Activated naive CD8-positive, alpha-beta T cell (primary cell): ENCODE measurements at regions not wholly inside any gene's neighbourhood (a gene's known extent, or its start where the extent isn't known, plus 50 kb on each side); places are given as distances from the start of the nearest gene placed in this dataset.

Experiments
- H3K27ac Mint-ChIP-seq: one replicate; pipeline ENCODE4 v1.8.0; 2021; ENCODE audit warnings: mixed read lengths
- H3K27me3 Mint-ChIP-seq: one replicate; pipeline ENCODE4 v1.8.0; 2021; ENCODE audit warnings: mixed read lengths
- H3K36me3 Mint-ChIP-seq: one replicate; pipeline ENCODE4 v1.8.0; 2021; ENCODE audit warnings: mixed read lengths
- H3K4me1 Mint-ChIP-seq: one replicate; pipeline ENCODE4 v1.8.0; 2021; ENCODE audit warnings: low read depth, mixed read lengths
- H3K4me3 Mint-ChIP-seq: one replicate; pipeline ENCODE4 v1.8.0; 2021; ENCODE audit warnings: mild to moderate bottlenecking, mixed read lengths
- H3K9me3 Mint-ChIP-seq: one replicate; pipeline ENCODE4 v1.8.0; 2021; ENCODE audit warnings: low read depth, mixed read lengths

DNA sequence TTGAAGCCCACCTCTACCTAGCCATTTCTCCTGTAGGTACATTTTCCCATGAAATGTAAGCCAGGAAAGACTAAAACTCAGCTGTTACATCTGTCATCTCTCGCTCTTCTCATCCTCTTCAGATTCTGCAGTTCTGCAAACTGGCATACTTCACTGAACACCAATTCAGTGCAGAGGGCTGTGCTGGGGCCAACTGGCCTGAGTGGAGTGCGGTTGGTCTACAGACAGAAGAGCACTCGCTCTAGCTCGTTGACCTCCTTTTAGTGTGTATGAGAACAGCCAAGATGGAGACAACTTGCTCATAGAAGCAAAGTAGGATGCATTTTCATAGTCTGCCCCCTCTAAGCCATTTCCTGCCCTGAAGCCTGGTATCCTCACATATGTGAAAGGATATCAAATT, 862.6 kb downstream of the BCL11A start:
- Mint-ChIP-seq H3K27me3 (no peaks in the 10 kb centered on the region), H3K36me3 (peaks cover 3% of the 10 kb centered on the region), H3K9me3 (peaks cover 12% of the 10 kb centered on the region), H3K27ac (no peak overlapping the region), H3K4me3 (no peak overlapping the region), H3K4me1 (no peaks in the 10 kb centered on the region)

- H3K27me3 Mint-ChIP-seq: no peaks in the 10 kb centered on the region
- no peak overlapping the region for H3K4me3 Mint-ChIP-seq
- no peaks in the 10 kb centered on the region for H3K4me1 Mint-ChIP-seq
- H3K36me3 Mint-ChIP-seq: peaks cover 3% of the 10 kb centered on the region
- peaks cover 8% of the 10 kb centered on the region for H3K9me3 Mint-ChIP-seq
- H3K27ac Mint-ChIP-seq: no peak overlapping the region
Observed at GRCh38 chr2:59684771-59685166, 868.7 kb downstream of the BCL11A start.

DNA sequence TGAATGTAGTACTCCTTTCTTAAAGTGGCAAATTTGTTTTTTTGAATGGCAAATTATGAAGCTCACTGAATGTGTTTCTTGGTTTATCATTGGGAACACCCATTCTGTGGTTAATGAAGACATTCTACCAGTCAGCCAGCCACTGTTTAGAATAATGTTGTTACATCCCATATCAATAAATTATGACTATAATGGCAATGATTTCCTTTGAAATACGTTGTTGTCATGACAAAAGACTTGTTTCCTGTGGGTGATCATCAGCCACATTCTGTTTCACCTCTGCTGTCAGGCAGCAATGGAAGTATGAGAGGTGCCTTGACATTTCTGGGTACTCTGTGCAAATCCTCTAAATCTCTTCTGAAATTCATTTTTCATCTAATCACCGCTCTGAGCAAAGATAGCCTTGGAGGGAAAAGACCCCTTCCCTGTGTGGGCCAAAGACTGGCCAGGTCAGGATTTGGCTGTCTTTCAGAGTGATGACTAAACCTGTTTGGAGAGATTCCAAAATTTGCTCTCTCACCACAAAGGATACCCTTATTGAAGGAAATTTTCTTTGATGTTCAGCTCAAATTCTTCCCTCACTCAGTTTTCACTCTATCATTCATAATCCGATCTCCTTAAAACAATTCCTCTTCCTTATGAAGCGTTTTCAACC, 869.2 kb downstream of the BCL11A start:
- peaks cover 3% of the 10 kb centered on the region for H3K36me3 Mint-ChIP-seq
- no peaks in the 10 kb centered on the region for H3K4me1 Mint-ChIP-seq
- H3K4me3 Mint-ChIP-seq: no peak overlapping the region
- peaks cover 8% of the 10 kb centered on the region for H3K9me3 Mint-ChIP-seq
- no peaks in the 10 kb centered on the region for H3K27me3 Mint-ChIP-seq
- no peak overlapping the region for H3K27ac Mint-ChIP-seq

GRCh38 chr2:59680863-59681262, 872.6 kb downstream of the BCL11A start:
- Mint-ChIP-seq H3K27ac (no peak overlapping the region), H3K36me3 (peaks cover 3% of the 10 kb centered on the region), H3K27me3 (no peaks in the 10 kb centered on the region), H3K4me3 (no peak overlapping the region), H3K4me1 (no peaks in the 10 kb centered on the region), H3K9me3 (peaks cover 3% of the 10 kb centered on the region)

DNA sequence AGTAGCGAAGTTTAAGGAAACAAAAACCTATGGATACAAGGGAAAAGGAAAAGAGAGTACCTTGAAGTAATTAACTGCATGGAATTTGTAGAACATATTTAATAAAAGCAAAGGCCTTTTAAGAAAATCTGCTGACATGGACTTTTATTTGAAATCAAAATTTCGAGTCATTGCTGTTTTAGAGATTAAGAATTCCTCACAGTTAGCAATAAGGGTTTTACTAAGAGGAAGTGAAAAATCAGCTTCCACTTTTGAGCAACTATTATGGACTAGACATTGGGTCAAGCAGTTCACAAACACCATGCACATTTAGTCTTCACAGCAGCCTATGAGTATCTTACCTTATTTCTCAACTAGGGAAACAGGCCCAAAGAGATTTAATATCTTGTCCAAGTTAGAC, 876.3 kb downstream of the BCL11A start:
- Mint-ChIP-seq H3K27me3 (no peaks in the 10 kb centered on the region), H3K4me3 (no peak overlapping the region), H3K9me3 (peaks cover 2% of the 10 kb centered on the region), H3K27ac (no peak overlapping the region), H3K4me1 (no peaks in the 10 kb centered on the region), H3K36me3 (peaks cover 3% of the 10 kb centered on the region)

DNA sequence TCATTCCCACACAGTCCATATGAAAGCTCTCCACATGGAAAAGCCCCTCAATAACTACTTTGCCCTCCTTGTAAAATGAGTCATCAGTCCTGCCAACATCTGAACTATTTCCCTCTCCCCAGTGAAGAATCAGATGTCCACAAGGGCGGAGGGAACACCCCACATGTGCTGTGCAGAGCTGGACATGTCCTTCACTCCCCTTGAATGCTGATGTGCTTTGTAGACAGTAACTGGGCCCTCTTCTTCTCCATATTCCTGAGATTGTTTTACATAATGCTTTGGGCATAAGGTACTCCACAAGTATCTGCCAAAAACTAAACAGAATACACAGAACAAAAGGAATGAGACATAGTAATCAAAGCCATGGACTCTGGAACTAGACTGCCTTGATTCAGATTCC, 879.4 kb downstream of the BCL11A start:
- Mint-ChIP-seq H3K27ac (no peak overlapping the region), H3K36me3 (no peaks in the 10 kb centered on the region), H3K27me3 (no peaks in the 10 kb centered on the region), H3K4me3 (no peak overlapping the region), H3K4me1 (no peaks in the 10 kb centered on the region), H3K9me3 (no peaks in the 10 kb centered on the region)

GRCh38 chr2:59665021-59665420, 888.4 kb downstream of the BCL11A start:
- Mint-ChIP-seq H3K36me3 (no peaks in the 10 kb centered on the region), H3K4me3 (no peak overlapping the region), H3K9me3 (no peaks in the 10 kb centered on the region), H3K27me3 (no peaks in the 10 kb centered on the region), H3K4me1 (no peaks in the 10 kb centered on the region), H3K27ac (no peak overlapping the region)

GRCh38 chr2:59662127-59662861, 891.2 kb downstream of the BCL11A start:
- Mint-ChIP-seq H3K4me1 (no peaks in the 10 kb centered on the region), H3K9me3 (no peaks in the 10 kb centered on the region), H3K27me3 (no peaks in the 10 kb centered on the region), H3K36me3 (no peaks in the 10 kb centered on the region), H3K4me3 (no peak overlapping the region), H3K27ac (no peak overlapping the region)

GRCh38 chr2:59660262-59660661, 893.2 kb downstream of the BCL11A start:
- Mint-ChIP-seq H3K27me3 (no peaks in the 10 kb centered on the region), H3K27ac (no peak overlapping the region), H3K36me3 (no peaks in the 10 kb centered on the region), H3K9me3 (no peaks in the 10 kb centered on the region), H3K4me1 (no peaks in the 10 kb centered on the region), H3K4me3 (no peak overlapping the region)

DNA sequence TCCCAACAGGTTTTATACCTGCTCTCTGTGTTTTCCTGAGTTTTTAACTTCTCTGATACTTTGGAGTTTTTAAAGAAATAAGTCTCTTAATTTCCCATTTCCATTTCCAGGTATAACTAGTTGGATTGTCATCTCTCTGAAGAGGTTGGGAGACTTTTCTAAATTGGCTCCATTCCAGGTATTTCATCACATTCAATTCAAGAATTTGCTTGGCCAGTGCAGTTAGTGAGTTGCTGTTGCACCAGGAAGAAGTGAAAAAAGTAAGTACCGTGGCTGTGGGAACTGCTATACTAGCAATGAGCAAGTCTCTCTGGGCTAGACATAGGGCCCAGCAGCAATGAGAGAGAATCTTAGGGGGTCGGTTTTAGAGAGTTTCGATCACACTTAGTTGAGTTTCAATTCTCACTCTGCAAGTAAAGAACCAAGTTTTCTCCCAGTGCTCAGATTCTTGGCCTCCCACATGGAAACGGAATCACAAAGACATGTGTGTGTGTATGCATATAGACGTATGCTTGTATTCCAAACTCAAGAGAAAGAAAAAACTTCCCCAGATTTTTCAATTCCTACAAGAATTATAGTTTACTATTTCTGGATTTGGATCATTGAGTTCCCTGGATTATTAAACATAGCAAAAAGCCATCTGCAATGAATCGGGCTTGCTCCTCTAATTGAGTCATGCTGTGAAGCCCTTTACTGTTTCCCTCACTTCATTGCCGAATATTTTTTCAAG, 894.4 kb downstream of the BCL11A start:
- no peak overlapping the region for H3K27ac Mint-ChIP-seq
- H3K9me3 Mint-ChIP-seq: no peaks in the 10 kb centered on the region
- no peaks in the 10 kb centered on the region for H3K36me3 Mint-ChIP-seq
- no peaks in the 10 kb centered on the region for H3K4me1 Mint-ChIP-seq
- H3K27me3 Mint-ChIP-seq: no peaks in the 10 kb centered on the region
- no peak overlapping the region for H3K4me3 Mint-ChIP-seq

DNA sequence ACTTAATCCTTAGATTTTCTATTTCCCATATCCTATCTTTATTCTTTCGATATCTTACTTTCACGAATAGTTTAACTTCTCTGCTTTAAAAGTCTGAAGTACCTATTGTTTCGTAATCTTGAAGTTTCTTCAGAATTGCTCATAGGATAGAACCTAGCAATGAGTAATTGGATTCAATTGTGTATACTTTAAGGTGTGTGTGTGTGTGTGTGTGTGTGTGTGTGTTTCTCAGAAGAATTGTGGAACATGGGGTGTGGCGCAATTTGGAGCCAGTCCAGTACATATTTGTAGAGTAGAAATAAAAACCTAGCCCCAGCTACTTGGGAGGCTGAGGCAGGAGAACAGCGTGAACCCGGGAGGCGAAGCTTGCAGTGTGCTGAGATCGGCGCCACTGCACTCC, 897.6 kb downstream of the BCL11A start:
- no peaks in the 10 kb centered on the region for H3K27me3 Mint-ChIP-seq

GRCh38 chr2:59654710-59655109, 898.7 kb downstream of the BCL11A start:
- Mint-ChIP-seq H3K4me3 (no peak overlapping the region), H3K27me3 (no peaks in the 10 kb centered on the region), H3K27ac (no peak overlapping the region), H3K4me1 (no peaks in the 10 kb centered on the region), H3K36me3 (no peaks in the 10 kb centered on the region), H3K9me3 (no peaks in the 10 kb centered on the region)

More for the DNA sequence above, 897.6 kb downstream of the BCL11A start:
- Mint-ChIP-seq H3K36me3 (no peaks in the 10 kb centered on the region), H3K4me3 (no peak overlapping the region), H3K27ac (no peak overlapping the region), H3K9me3 (no peaks in the 10 kb centered on the region), H3K4me1 (no peaks in the 10 kb centered on the region)

DNA sequence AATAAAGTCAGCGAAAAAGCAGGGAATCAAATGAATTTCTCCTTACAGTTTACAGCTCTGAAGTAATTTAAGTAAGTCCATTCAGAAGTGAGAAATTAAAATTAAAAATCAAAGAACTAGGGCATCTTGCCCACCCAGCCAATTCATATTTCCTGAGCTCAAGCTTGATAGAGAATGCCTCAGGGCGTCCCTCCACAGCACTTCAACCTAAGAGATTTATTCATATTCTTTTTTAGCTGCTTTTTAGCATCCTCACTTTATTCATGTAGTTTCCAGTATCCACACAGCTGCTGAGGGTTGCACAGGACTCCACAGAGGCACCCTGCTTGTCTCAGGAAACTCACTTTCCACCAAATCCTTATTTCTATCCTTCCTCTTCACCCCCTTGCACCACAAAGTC, 900.3 kb downstream of the BCL11A start:
- Mint-ChIP-seq H3K4me1 (no peaks in the 10 kb centered on the region), H3K36me3 (no peaks in the 10 kb centered on the region), H3K4me3 (no peak overlapping the region), H3K9me3 (no peaks in the 10 kb centered on the region), H3K27me3 (no peaks in the 10 kb centered on the region), H3K27ac (no peak overlapping the region)

DNA sequence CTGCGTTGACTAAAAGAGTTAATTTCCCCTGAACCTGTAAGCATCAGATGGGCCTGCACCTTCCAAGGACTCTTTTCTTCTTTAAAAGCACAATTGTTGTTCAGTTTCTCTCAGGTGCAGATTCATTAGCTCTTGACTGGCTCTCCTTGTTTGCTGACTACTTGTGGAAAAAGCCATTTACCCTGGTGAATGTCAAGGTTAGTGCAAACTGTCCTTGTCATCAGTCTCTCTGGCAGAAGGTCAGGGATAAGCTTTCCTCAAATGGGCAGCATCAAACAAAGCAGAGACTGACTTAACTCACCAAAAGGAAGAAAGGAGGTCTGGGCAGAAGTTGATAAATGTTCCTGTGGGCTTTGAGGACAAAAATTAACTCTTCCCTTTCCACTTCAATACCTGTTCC, 922.7 kb downstream of the BCL11A start:
- Mint-ChIP-seq H3K27me3 (no peaks in the 10 kb centered on the region), H3K4me1 (no peaks in the 10 kb centered on the region), H3K9me3 (peaks cover 7% of the 10 kb centered on the region), H3K4me3 (no peak overlapping the region), H3K36me3 (no peaks in the 10 kb centered on the region), H3K27ac (no peak overlapping the region)

DNA sequence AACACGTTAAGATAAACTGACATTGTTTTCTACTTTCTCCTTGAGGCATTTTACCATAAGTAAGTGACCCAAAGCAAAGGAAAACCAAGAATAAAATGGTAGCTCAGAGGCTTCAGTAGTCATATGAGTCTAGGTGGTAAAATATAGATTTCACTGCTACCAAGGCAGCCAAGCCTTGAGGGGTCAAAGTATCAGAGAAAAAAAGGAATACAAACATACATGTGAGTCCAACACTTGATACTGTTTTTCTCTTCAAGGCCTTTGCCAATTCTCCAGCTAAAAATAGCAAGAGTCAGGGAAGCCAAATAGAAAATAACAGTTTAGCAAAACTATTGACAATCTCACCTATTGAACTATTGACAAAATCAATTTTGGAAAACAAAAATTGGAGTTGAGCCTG, 925.9 kb downstream of the BCL11A start:
- Mint-ChIP-seq H3K27ac (no peak overlapping the region), H3K36me3 (no peaks in the 10 kb centered on the region), H3K4me3 (no peak overlapping the region), H3K9me3 (peaks cover 7% of the 10 kb centered on the region), H3K4me1 (no peaks in the 10 kb centered on the region), H3K27me3 (no peaks in the 10 kb centered on the region)
